ENCODE measurements at regions not wholly inside any gene's neighbourhood (a gene's known extent, or its start where the extent isn't known, plus 50 kb on each side); places are given as distances from the start of the nearest gene placed in this dataset.
"Not testable (repeated sequence)": the region's sequence is repeated elsewhere in the genome, so short reads cannot be mapped to it uniquely, and the experiment has no call there.

GRCh38 chr18:56487801-56488200 lies 150.6 kb downstream of the TXNL1 start:
- DNase-seq: no peak

GRCh38 chr18:56483386-56483785 lies 155.0 kb downstream of the TXNL1 start:
- DNase-seq: no peak

DNA sequence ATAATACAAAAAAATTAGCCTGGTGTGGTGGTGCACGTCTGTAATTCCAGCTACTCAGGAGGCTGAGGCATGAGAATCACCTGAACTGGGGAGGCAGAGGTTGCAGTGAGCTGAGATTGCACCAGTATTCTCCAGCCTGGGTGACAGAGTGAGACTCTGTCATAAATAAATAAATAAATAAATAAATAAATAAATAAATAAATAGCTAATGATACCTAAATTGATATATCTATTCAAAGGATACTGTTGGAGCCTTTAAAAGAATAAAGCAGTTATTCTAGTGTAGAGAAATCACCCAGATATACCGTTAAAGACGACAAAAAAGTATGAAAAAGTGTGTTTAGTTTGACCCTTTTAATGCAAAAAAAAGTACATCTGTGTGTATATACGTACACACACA lies 155.6 kb downstream of the TXNL1 start:
- not testable (repeated sequence) for DNase-seq

DNA sequence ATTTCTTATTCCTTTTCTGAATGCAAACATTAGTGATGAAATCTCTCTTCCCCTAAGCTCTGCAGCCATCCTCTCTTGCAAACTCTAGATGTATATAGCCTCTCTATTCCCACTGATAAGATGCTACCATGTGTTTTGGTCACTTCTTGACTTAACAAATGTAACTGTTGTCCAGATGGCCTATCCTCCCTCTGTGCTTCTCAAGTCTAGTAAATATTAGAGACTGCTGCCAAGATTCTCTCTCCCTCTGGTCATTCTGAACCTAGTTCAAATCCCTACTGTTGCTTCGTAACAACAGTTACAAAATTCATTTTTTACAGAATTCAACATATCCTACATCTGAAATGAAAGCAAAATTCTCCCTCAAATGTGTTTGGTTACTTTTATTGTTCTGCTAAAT lies 156.6 kb downstream of the TXNL1 start:
- no peak for DNase-seq

- DNase-seq: no peak
These were observed 158.6 kb downstream of the TXNL1 start for GRCh38 chr18:56479841-56480240.

GRCh38 chr18:56475250-56475649 lies 163.1 kb downstream of the TXNL1 start:
- DNase-seq: no peak

- no peak for DNase-seq
These were observed 164.9 kb downstream of the TXNL1 start for GRCh38 chr18:56473400-56474024.

GRCh38 chr18:56470406-56471351 lies 167.7 kb downstream of the TXNL1 start:
- DNase-seq: no peak

GRCh38 chr18:56469582-56469981 lies 168.8 kb downstream of the TXNL1 start:
- DNase-seq: no peak

DNA sequence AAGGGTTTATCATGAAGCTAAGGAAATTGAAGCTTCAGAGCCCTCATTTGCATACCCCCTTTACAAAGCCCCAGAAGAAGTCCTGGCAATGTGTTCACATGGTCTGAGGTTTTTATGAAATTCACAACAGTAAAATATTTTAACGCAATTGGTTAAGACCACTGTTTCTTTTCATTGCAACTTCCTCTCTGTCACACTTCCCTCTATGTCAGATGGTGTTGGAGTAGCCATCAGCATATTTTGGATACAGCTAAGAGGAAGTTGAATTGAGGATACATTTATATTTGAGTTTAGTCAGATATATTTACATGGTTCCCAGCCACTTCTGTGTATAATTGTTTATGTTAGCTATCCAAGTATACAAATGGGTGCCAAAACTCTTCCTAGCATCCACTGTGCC lies 170.0 kb downstream of the TXNL1 start:
- DNase-seq: no peak

GRCh38 chr18:56462276-56462675 lies 176.1 kb downstream of the TXNL1 start:
- DNase-seq: no peak

DNA sequence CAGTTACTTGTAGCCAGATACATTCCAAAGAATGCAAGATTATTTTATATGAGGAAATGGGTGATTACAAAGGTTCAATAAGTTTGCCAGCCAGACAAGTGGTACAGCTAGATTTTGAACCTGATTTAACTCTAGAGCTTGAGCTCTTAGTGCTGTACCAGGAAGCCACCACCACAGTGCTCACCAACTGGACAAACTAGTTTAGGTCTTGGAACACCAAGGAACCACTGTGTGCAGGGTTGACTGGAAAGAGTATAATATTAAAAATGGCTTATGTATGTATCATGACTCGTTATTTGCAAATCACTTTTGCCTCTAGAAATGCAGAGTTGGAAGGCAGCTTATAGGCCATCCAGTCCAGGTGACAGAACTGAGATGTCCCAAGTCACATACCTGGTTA lies 177.2 kb downstream of the TXNL1 start:
- no peak for DNase-seq

- DNase-seq: no peak
These were observed 177.8 kb downstream of the TXNL1 start for GRCh38 chr18:56460581-56460980.

DNA sequence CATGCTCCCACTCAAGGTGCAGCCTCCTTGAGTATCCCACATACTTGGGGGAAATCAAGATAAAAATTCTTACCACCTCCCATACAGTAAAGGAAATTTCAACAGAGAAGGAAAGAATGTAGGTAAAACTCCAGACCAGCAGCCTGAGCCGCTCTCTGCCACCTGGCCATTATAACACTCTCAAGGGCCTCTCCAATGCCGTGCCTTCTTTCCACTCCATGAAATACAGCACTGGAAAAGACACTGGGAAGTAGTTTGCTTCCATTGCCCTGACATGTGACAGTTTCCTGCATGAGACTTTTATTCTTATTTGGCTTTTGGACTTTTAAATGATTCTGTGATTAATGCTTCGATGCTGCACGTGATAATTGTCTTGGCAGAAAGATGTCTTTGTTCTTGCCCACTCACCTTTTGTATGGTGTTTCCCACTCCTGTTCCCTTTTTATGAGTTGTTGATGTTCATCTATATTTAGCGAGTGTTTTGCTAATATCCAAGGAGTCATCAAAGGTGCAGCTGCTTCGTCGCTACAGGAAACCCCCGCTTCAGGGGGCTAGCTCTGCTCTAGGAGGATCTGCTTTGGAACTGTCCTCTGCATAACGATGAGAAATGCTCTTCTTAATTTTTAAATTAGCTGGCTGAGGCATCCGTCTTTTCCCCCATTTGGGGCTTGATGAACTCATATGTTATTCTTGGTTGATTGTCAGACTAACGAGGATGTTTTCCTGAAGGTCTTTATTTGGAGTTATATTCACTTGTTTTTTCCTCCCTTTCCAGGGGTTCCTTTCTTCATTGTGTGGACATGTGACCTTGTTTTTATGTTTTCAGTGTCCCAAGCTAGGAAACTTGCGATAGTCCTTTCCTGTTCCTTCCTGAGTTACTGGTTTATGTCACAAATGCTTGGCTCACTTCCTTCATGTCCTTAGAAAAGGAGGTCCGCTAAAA lies 179.4 kb downstream of the TXNL1 start:
- DNase-seq: peak in 1 of 2 experiments; percentile 46

DNA sequence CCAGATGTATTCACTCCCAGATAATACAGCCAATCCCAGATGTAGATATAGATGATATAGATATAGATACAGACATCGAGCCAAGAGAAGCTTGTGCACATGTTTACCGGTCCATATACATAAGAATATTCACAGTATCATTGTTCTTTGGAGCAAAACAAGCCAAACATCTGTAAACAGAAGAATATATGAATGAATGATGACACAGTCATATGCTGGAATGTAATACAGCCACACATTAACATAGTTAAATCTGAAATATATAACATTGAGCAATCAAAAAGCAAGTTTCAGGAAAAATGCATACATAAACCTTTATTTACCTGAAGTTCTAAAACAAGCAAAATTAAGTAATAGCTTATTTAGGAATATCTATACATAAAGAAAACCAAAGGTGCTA lies 182.5 kb downstream of the TXNL1 start:
- DNase-seq: no peak

- DNase-seq: no peak
These were observed 183.3 kb downstream of the TXNL1 start for GRCh38 chr18:56455141-56455540.

DNA sequence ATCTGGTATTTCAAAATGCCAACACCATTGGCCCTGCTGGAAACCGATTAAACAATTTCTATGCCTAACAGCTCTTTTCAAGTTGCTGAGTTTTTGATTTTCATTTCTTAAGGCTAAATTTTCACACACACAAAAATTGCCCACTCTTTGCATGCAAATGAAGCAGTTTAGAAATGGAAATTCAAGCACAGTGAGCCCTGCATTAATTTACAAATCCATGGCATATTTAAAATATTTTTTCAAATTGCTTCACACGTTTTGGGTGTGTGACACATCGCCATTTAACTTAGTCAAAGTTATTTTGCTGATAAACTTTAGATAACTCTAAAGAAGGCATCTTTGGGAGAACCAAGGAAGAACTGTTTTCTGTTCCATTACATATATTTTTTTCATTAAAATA lies 184.8 kb downstream of the TXNL1 start:
- no peak for DNase-seq

DNA sequence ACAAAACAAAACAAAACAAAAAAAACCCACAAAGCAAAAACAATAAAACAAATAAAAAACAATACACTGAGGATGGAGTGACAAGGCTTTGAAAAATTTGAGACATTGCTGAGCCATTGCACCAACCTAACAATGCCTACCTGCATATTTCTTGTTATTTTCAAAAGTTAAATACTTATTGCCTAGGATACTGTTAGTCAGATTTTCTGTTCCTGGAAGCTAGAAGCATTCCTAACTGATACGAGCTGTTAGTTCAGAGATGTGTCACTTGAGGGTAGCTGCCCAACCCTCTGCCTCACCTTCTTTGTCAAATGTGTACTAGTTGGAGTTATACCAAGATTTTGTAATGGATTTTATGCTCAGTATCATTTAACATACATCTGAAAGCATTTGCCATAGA lies 187.2 kb downstream of the TXNL1 start:
- no peak for DNase-seq

DNA sequence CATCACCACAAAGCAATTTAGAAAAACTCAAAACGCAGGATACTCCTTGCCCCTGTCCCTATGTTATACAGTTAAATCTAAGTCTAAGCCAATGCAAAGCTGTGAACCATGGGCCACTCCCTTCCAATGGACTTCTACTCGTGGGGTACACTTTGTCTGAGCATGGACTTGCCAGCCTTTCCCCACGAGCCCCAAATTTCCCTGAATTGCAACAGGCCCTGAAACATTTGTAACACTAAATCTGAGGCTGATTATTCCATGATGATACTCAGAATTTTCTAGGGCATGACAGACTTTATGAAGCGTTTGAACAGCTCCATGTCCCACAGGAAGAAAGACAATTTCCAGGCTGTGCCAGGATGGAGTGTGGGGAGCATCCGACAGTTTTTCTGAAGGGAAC lies 189.6 kb downstream of the TXNL1 start:
- no peak for DNase-seq

DNA sequence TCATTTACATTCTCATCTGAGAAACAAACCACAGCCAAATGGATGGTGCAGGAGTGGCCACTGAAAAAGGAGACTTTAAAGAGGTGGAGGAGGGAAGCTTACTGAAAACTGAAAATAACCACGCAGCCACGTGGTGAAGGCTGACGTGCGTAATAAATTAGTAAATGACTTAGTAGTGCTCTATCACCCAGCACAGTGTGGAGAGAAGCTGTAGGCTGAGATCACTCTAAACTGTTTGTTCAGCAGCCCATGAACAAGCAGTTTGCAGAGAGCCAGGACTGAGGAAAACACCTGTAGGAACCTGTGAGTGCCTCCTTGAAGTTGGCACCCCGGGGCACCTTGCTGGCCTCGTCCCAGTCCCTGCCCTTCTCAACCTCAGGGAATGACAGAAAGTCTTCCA lies 193.0 kb downstream of the TXNL1 start:
- peak in 1 of 2 experiments; percentile 46 for DNase-seq

GRCh38 chr18:56444201-56444600 lies 194.2 kb downstream of the TXNL1 start:
- DNase-seq: no peak

GRCh38 chr18:56443166-56443907 lies 195.1 kb downstream of the TXNL1 start:
- no peak for DNase-seq

Measured in NCI-H187 (cell line).